AG09319 (cell line): ENCODE measurements at regions not wholly inside any gene's neighbourhood (a gene's known extent, or its start where the extent isn't known, plus 50 kb on each side); places are given as distances from the start of the nearest gene placed in this dataset.

Experiments used
- DNase-seq: peaks from one replicate; pipeline ENCODE4 v3.0.0-alpha.2; 2010; ENCODE audit warnings: low read depth; ENCODE audit errors: extremely low read depth
- CTCF ChIP-seq: IDR thresholded peaks from 2 replicates; pipeline ENCODE4 v1.5.1; 2011; ENCODE audit warnings: low read depth, mild to moderate bottlenecking, inconsistent platforms, low read length, moderate library complexity

- no peak for TF ChIP-seq CTCF
- DNase-seq, result no peak
Observed at GRCh38 chr4:123090886-123091285, 168.5 kb upstream of the NUDT6 start.

- TF ChIP-seq CTCF, result no peak
- no peak for DNase-seq
Observed at GRCh38 chr4:123092586-123092985, 170.2 kb upstream of the NUDT6 start.

GRCh38 chr4:123093236-123093635 lies 170.8 kb upstream of the NUDT6 start:
- no peak for DNase-seq
- TF ChIP-seq CTCF, result no peak

GRCh38 chr4:123096038-123096437 lies 173.6 kb upstream of the NUDT6 start:
- TF ChIP-seq CTCF, result peak; percentile 2; the same call in 1 of the 2 replicates
- no peak for DNase-seq

GRCh38 chr4:123102897-123103471 lies 180.6 kb upstream of the NUDT6 start:
- peak; percentile 24 for DNase-seq
- peak; percentile 68 for TF ChIP-seq CTCF

GRCh38 chr4:123104310-123105025 lies 182.1 kb upstream of the NUDT6 start:
- no peak for DNase-seq
- TF ChIP-seq CTCF, result no peak

- no peak for TF ChIP-seq CTCF
- DNase-seq, result no peak
Observed at GRCh38 chr4:123105026-123105420, 182.6 kb upstream of the NUDT6 start.
